Spleen (tissue), 11 donors: ENCODE measurements at regions not wholly inside any gene's neighbourhood (a gene's known extent, or its start where the extent isn't known, plus 50 kb on each side); places are given as distances from the start of the nearest gene placed in this dataset.

Experiments
- DNase-seq: peaks from one replicate; pipeline ENCODE4 v3.0.0-alpha.2; 2020
- H3K27ac ChIP-seq, 8 donors: fragments of 200-600 bp; sonication (generic) in 7 of 8; 1 replicate in 4 of 8; 2 replicates in 4 of 8; pipeline versions ENCODE4 v1.5.0 to v1.8.0; 2016 to 2021; ENCODE audit warnings: inconsistent platforms in 4 of 8, mild to moderate bottlenecking in 4 of 8, moderate library complexity in 1 of 8
- H3K27me3 ChIP-seq, 7 donors: fragments of 200-600 bp; sonication (generic) in 6 of 7; replicated peaks in 1 of 7; 1 replicate in 4 of 7; 2 replicates in 3 of 7; pipeline versions ENCODE4 v1.5.0 to v1.8.0; 2016 to 2021; ENCODE audit warnings: inconsistent platforms in 3 of 7, mild to moderate bottlenecking in 1 of 7
- H3K36me3 ChIP-seq, 6 donors: fragments of 200-600 bp; sonication (generic) in 5 of 6; 1 replicate in 4 of 6; 2 replicates in 2 of 6; pipeline versions ENCODE4 v1.5.0 to v1.8.0; 2016 to 2021; ENCODE audit warnings: inconsistent platforms in 2 of 6
- H3K4me1 ChIP-seq, 6 donors: fragments of 200-600 bp; sonication (generic) in 5 of 6; 1 replicate in 3 of 6; 2 replicates in 3 of 6; pipeline versions ENCODE4 v1.5.0 to v1.8.0; 2016 to 2021; ENCODE audit warnings: inconsistent platforms in 3 of 6
- H3K4me3 ChIP-seq, 8 donors: fragments of 200-600 bp; sonication (generic) in 7 of 8; 1 replicate in 4 of 8; 2 replicates in 4 of 8; pipeline versions ENCODE4 v1.5.0 to v1.8.0; 2016 to 2021; ENCODE audit warnings: inconsistent platforms in 4 of 8, mild to moderate bottlenecking in 4 of 8, moderate library complexity in 2 of 8
- H3K9me3 ChIP-seq, 8 donors: fragments of 200-600 bp; sonication (generic) in 7 of 8; 1 replicate in 4 of 8; 2 replicates in 4 of 8; pipeline versions ENCODE4 v1.5.0 to v1.8.0; 2016 to 2021; ENCODE audit warnings: inconsistent platforms in 4 of 8
- POLR2A ChIP-seq, 3 donors: fragments of 450-650 bp; IDR thresholded peaks; one replicate each; pipeline ENCODE4 v1.5.1; 2017; ENCODE audit warnings: antibody characterized with exemption in 3 of 3, mild to moderate bottlenecking in 1 of 3
- POLR2AphosphoS5 ChIP-seq, 3 donors: sonication (generic); formaldehyde crosslinking; IDR thresholded peaks; one replicate each; pipeline ENCODE4 v1.5.1; 2017; ENCODE audit warnings: antibody characterized with exemption in 3 of 3
- WGBS, 5 donors: extraction: QIAGEN DNeasy Blood & Tissue Kit in 3 of 5; methylation state at CpG; one replicate each; pipeline versions ENCODE4 v1.1.5 to v1.1.7; 2013 to 2018; 5-methylcytosine and 5-hydroxymethylcytosine counted together
- intact Hi-C: fragments of 100-400 bp; cut with DNase I; formaldehyde crosslinking; loops from one replicate; pipeline ENCODE4 v1.15.0; 2023; ENCODE audit warnings: low total_unique reads
- TF ChIP-seq, protein P1 (sequence below), 11 experiments: fragments of 200-600 bp in 7 of 11; fragments of 450-650 bp in 4 of 11; sonication (generic) in 4 of 11; IDR thresholded peaks in 8 of 11; conservative IDR thresholded peaks in 3 of 11; 1 replicate in 7 of 11; 2 replicates in 4 of 11; pipeline versions ENCODE4 v1.4.0 to v1.8.0; 2016 to 2021; ENCODE audit warnings: antibody characterized with exemption in 11 of 11, inconsistent platforms in 4 of 11, mild to moderate bottlenecking in 1 of 11
- donor health status: healthy with polysubstance abuse.
- donor health status: DM: no; HTN: no; CAD: no; lungs with moderate emphysema.
- donor health status: DM: no; HTN: no; CAD: no.
- donor health status: Bipolar disorder and iron deficiency.
- donor health status: healthy.
- donor health status: DM: no; HTN: no; CAD: no.
- donor health status: DM: yes; HTN: yes; CAD: no.

GRCh38 chr3:46091741-46092701, 64.7 kb upstream of the XCR1 start:
- 57 to 68% (median 62%) methylated on average over 4 of the region's 4 CpGs for WGBS, 5 donors
- TF ChIP-seq, protein P1, sequence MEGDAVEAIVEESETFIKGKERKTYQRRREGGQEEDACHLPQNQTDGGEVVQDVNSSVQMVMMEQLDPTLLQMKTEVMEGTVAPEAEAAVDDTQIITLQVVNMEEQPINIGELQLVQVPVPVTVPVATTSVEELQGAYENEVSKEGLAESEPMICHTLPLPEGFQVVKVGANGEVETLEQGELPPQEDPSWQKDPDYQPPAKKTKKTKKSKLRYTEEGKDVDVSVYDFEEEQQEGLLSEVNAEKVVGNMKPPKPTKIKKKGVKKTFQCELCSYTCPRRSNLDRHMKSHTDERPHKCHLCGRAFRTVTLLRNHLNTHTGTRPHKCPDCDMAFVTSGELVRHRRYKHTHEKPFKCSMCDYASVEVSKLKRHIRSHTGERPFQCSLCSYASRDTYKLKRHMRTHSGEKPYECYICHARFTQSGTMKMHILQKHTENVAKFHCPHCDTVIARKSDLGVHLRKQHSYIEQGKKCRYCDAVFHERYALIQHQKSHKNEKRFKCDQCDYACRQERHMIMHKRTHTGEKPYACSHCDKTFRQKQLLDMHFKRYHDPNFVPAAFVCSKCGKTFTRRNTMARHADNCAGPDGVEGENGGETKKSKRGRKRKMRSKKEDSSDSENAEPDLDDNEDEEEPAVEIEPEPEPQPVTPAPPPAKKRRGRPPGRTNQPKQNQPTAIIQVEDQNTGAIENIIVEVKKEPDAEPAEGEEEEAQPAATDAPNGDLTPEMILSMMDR (IDR thresholded peaks at IDR 0.05 in 8 of 11, conservative IDR thresholded peaks at IDR 0.05 in 3 of 11): no peak
- TF ChIP-seq POLR2AphosphoS5 (IDR thresholded peaks at IDR 0.05) (no peak), POLR2A (IDR thresholded peaks at IDR 0.05) (no peak)
- no peaks in the 10 kb centered on the region for H3K36me3 ChIP-seq
- H3K9me3 ChIP-seq: peaks cover 0 to 6% (median 0%) of the 10 kb centered on the region in 8 donors
- intact Hi-C loops: loop anchor here (5.0 kb wide), 1 partner anchor 115 kb away; the partner anchor contains the start of gene CCR1
- H3K4me3 ChIP-seq: peak overlapping the region in 1 of 8 donors; percentile 59
- H3K4me1 ChIP-seq: peaks cover 24 to 97% (median 83%) of the 10 kb centered on the region in 6 donors
- no peaks in the 10 kb centered on the region for H3K27me3 ChIP-seq
- peak overlapping the region in 6 of 8 donors; percentile 65 to 93 (median 90) for H3K27ac ChIP-seq
- no peak for DNase-seq

- Histone ChIP-seq H3K36me3 (no peaks in the 10 kb centered on the region), H3K4me3 (peak overlapping the region in 1 of 8 donors; percentile 59), H3K27me3 (no peaks in the 10 kb centered on the region), H3K9me3 (peaks cover 0 to 6% (median 0%) of the 10 kb centered on the region in 8 donors), H3K4me1 (peaks cover 21 to 88% (median 73%) of the 10 kb centered on the region in 6 donors), H3K27ac (peak overlapping the region in 7 of 8 donors; percentile 78 to 93 (median 89))
- WGBS, 5 donors: 60 to 79% (median 73%) methylated on average over 3 of the region's 3 CpGs
- TF ChIP-seq POLR2AphosphoS5 (IDR thresholded peaks at IDR 0.05) (peak in 1 of 3 donors; percentile 18), POLR2A (IDR thresholded peaks at IDR 0.05) (no peak)
- intact Hi-C loops: loop anchor here (5.0 kb wide), 1 partner anchor 116 kb away; the partner anchor contains the start of gene CCR1
- no peak for DNase-seq
Measured at GRCh38 chr3:46091046-46091445, 63.8 kb upstream of the XCR1 start.

- intact Hi-C loops: loop anchor here (5.0 kb wide), 1 partner anchor 117 kb away; the partner anchor contains the start of gene CCR1
- peaks cover 21 to 83% (median 65%) of the 10 kb centered on the region in 6 donors for H3K4me1 ChIP-seq
Measured at GRCh38 chr3:46090161-46090591, 62.9 kb upstream of the XCR1 start.

More at GRCh38 chr3:46090161-46090591, 62.9 kb upstream of the XCR1 start:
- TF ChIP-seq, protein P1 (IDR thresholded peaks at IDR 0.05 in 8 of 11, conservative IDR thresholded peaks at IDR 0.05 in 3 of 11): no peak
- TF ChIP-seq POLR2AphosphoS5 (IDR thresholded peaks at IDR 0.05) (no peak), POLR2A (IDR thresholded peaks at IDR 0.05) (no peak)
- no peak for DNase-seq
- peak overlapping the region in 7 of 8 donors; percentile 78 to 93 (median 89) for H3K27ac ChIP-seq
- H3K9me3 ChIP-seq: peaks cover 0 to 6% (median 0%) of the 10 kb centered on the region in 8 donors
- H3K4me3 ChIP-seq: peak overlapping the region in 1 of 8 donors; percentile 59
- 55 to 73% (median 61%) methylated on average over 4 of the region's 4 CpGs for WGBS, 5 donors
- no peaks in the 10 kb centered on the region for H3K36me3 ChIP-seq
- H3K27me3 ChIP-seq: no peaks in the 10 kb centered on the region
